ENCODE measurements at regions not wholly inside any gene's neighbourhood (a gene's known extent, or its start where the extent isn't known, plus 50 kb on each side); places are given as distances from the start of the nearest gene placed in this dataset.

DNA sequence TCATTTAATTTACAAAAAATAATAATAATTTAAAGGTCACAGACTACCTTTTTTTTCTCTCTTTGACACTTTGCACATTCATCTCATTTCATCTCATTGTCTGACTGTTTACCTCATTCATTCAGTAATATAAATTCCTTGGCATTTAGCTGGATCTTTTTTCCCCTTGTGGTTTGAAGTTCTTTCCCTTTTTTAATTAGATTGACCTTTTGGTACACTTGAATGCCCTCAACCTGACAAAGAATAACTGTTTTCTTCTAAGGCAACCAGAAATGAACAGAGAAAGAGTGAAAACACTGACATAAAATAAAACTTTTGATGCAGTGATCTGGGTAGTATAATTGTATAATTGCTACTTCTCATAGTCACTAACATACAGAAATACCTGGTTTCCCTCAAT is 774.9 kb upstream of the NOVA1 start:
- intact Hi-C loops (cut with micrococcal nuclease; ENCODE audit: unreplicated experiment), result no loop called here
- POLR2A ChIA-PET, result no interaction called here

DNA sequence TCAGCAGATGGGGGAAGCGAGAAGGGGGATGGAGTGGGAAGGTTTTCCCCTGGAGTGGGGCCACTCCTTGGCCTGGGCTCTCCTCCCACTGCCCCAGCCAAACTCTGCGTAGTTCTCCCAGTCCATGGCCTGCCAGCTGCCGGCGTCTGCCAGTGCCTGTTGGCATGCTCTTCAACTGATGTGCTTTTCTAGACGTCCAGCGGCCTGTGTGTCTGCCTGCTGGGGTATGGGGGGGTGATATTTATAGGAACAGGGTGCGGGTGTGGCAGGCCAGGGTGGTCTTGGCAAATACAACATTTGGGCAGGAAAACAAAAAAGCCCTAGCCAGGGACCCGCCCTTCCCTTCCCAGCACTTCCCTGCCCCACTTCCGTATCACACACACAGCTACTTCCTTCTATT is 786.3 kb upstream of the NOVA1 start:
- Histone ChIP-seq H3K9me3 (no peaks in the 10 kb centered on the region), H3K4me1 (no peaks in the 10 kb centered on the region), H3K4me3 (ENCODE audit: low read depth, low read length) (no peak overlapping the region), H3K36me3 (ENCODE audit: control insufficient read depth, insufficient read depth, low read length) (no peaks in the 10 kb centered on the region), H3K27me3 (replicated peaks; ENCODE audit: control insufficient read depth, insufficient read depth, low read length) (no peaks in the 10 kb centered on the region)
- ChIA-PET CTCF (no interaction called here), POLR2A (no interaction called here)
- Mint-ChIP-seq H3K4me3 (ENCODE audit: unreplicated experiment) (no peak overlapping the region), H3K9me3 (ENCODE audit: unreplicated experiment) (no peaks in the 10 kb centered on the region), H3K27ac (ENCODE audit: unreplicated experiment) (no peak overlapping the region), H3K27me3 (ENCODE audit: insufficient read depth, unreplicated experiment) (no peaks in the 10 kb centered on the region), H3K4me1 (ENCODE audit: low read depth, unreplicated experiment) (no peaks in the 10 kb centered on the region), H3K36me3 (ENCODE audit: insufficient read depth, unreplicated experiment) (no peaks in the 10 kb centered on the region)
- intact Hi-C loops (cut with micrococcal nuclease; ENCODE audit: unreplicated experiment), result no loop called here
- no peak for DNase-seq
- TF ChIP-seq, protein P1, sequence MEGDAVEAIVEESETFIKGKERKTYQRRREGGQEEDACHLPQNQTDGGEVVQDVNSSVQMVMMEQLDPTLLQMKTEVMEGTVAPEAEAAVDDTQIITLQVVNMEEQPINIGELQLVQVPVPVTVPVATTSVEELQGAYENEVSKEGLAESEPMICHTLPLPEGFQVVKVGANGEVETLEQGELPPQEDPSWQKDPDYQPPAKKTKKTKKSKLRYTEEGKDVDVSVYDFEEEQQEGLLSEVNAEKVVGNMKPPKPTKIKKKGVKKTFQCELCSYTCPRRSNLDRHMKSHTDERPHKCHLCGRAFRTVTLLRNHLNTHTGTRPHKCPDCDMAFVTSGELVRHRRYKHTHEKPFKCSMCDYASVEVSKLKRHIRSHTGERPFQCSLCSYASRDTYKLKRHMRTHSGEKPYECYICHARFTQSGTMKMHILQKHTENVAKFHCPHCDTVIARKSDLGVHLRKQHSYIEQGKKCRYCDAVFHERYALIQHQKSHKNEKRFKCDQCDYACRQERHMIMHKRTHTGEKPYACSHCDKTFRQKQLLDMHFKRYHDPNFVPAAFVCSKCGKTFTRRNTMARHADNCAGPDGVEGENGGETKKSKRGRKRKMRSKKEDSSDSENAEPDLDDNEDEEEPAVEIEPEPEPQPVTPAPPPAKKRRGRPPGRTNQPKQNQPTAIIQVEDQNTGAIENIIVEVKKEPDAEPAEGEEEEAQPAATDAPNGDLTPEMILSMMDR (IDR thresholded peaks at IDR 0.05; ENCODE audit: insufficient read depth in 1 of 2, low read depth in 1 of 2, low read length in 1 of 2, severe bottlenecking in 1 of 2, unreplicated experiment in 1 of 2), result no peak
- no TSS peak for BruUV-seq (replicated peaks)

More for the DNA sequence above, 774.9 kb upstream of the NOVA1 start:
- Histone ChIP-seq H3K4me3 (ENCODE audit: low read depth, low read length) (no peak overlapping the region), H3K36me3 (ENCODE audit: control insufficient read depth, insufficient read depth, low read length) (no peaks in the 10 kb centered on the region), H3K27me3 (replicated peaks; ENCODE audit: control insufficient read depth, insufficient read depth, low read length) (no peaks in the 10 kb centered on the region), H3K4me1 (no peaks in the 10 kb centered on the region), H3K9me3 (no peaks in the 10 kb centered on the region)
- H3K36me3 Mint-ChIP-seq (ENCODE audit: insufficient read depth, unreplicated experiment), result no peaks in the 10 kb centered on the region
- TF ChIP-seq, protein P1 (IDR thresholded peaks at IDR 0.05; ENCODE audit: insufficient read depth in 1 of 2, low read depth in 1 of 2, low read length in 1 of 2, severe bottlenecking in 1 of 2, unreplicated experiment in 1 of 2), result no peak
- H3K4me1 Mint-ChIP-seq (ENCODE audit: low read depth, unreplicated experiment), result no peaks in the 10 kb centered on the region
- no peaks in the 10 kb centered on the region for H3K9me3 Mint-ChIP-seq (ENCODE audit: unreplicated experiment)
- DNase-seq, result no peak
- BruUV-seq (replicated peaks), result no TSS peak
- no peaks in the 10 kb centered on the region for H3K27me3 Mint-ChIP-seq (ENCODE audit: insufficient read depth, unreplicated experiment)
- no peak overlapping the region for H3K27ac Mint-ChIP-seq (ENCODE audit: unreplicated experiment)
- no peak overlapping the region for H3K4me3 Mint-ChIP-seq (ENCODE audit: unreplicated experiment)
- CTCF ChIA-PET, result no interaction called here

- Mint-ChIP-seq H3K9me3 (ENCODE audit: unreplicated experiment) (no peaks in the 10 kb centered on the region), H3K4me3 (ENCODE audit: unreplicated experiment) (no peak overlapping the region), H3K4me1 (ENCODE audit: low read depth, unreplicated experiment) (no peaks in the 10 kb centered on the region), H3K27me3 (ENCODE audit: insufficient read depth, unreplicated experiment) (no peaks in the 10 kb centered on the region), H3K27ac (ENCODE audit: unreplicated experiment) (no peak overlapping the region), H3K36me3 (ENCODE audit: insufficient read depth, unreplicated experiment) (no peaks in the 10 kb centered on the region)
- H3K4me1 ChIP-seq, result no peaks in the 10 kb centered on the region
- H3K9me3 ChIP-seq, result no peaks in the 10 kb centered on the region
- no peaks in the 10 kb centered on the region for H3K27me3 ChIP-seq (replicated peaks; ENCODE audit: control insufficient read depth, insufficient read depth, low read length)
- ChIA-PET POLR2A (interaction anchor here (0.6 kb wide), 1 partner anchor 116 kb away, joined by 3 read pairs; no protein-coding TSS in a partner anchor), CTCF (no interaction called here)
- intact Hi-C loops (cut with micrococcal nuclease; ENCODE audit: unreplicated experiment), result no loop called here
- DNase-seq, result no peak
- H3K36me3 ChIP-seq (ENCODE audit: control insufficient read depth, insufficient read depth, low read length), result no peaks in the 10 kb centered on the region
- TF ChIP-seq, protein P1 (IDR thresholded peaks at IDR 0.05; ENCODE audit: insufficient read depth in 1 of 2, low read depth in 1 of 2, low read length in 1 of 2, severe bottlenecking in 1 of 2, unreplicated experiment in 1 of 2), result no peak
- BruUV-seq (replicated peaks), result no TSS peak
- H3K4me3 ChIP-seq (ENCODE audit: low read depth, low read length), result no peak overlapping the region
These were observed 788.6 kb upstream of the NOVA1 start for GRCh38 chr14:27386391-27386790.

Data from Caco-2 (cell line).